Esophagus muscularis mucosa (tissue), 4 donors: ENCODE measurements at regions not wholly inside any gene's neighbourhood (a gene's known extent, or its start where the extent isn't known, plus 50 kb on each side); places are given as distances from the start of the nearest gene placed in this dataset.

Experiments used
- DNase-seq: peaks from one replicate; pipeline ENCODE4 v3.0.0-alpha.2; 2017; ENCODE audit errors: extremely low spot score
- H3K27ac ChIP-seq, 4 donors: fragments of 200-600 bp; sonication (generic); replicated peaks in 1 of 4; 1 replicate in 3 of 4; 2 replicates in 1 of 4; pipeline ENCODE4 v1.5.1; 2016 to 2019; ENCODE audit warnings: mild to moderate bottlenecking in 1 of 4
- H3K27me3 ChIP-seq, 4 donors: fragments of 200-600 bp; sonication (generic); one replicate each; pipeline versions ENCODE4 v1.5.1 to v1.6.0; 2016 to 2019
- H3K36me3 ChIP-seq, 4 donors: fragments of 200-600 bp; sonication (generic); one replicate each; pipeline ENCODE4 v1.5.1; 2016 to 2019
- H3K4me1 ChIP-seq, 4 donors: fragments of 200-600 bp; sonication (generic); one replicate each; pipeline ENCODE4 v1.5.1; 2016 to 2019
- H3K4me3 ChIP-seq, 4 donors: fragments of 200-600 bp; sonication (generic); 1 replicate in 2 of 4; 2 replicates in 2 of 4; pipeline ENCODE4 v1.5.1; 2016 to 2019; ENCODE audit warnings: mild to moderate bottlenecking in 4 of 4, moderate library complexity in 1 of 4
- H3K9me3 ChIP-seq, 4 donors: fragments of 200-600 bp; sonication (generic); 1 replicate in 3 of 4; 2 replicates in 1 of 4; pipeline ENCODE4 v1.5.1; 2016 to 2019
- CTCF ChIP-seq, 3 experiments: fragments of 200-600 bp in 2 of 3; fragments of 450-650 bp in 1 of 3; sonication (generic) in 2 of 3; IDR thresholded peaks; one replicate each; pipeline ENCODE4 v1.5.1; 2017 to 2019; ENCODE audit warnings: antibody characterized with exemption in 3 of 3, mild to moderate bottlenecking in 2 of 3, moderate library complexity in 1 of 3
- EP300 ChIP-seq: sonication (generic); formaldehyde crosslinking; IDR thresholded peaks from one replicate; pipeline ENCODE4 v1.6.1; 2017; ENCODE audit warnings: antibody characterized with exemption
- POLR2A ChIP-seq: fragments of 450-650 bp; IDR thresholded peaks from one replicate; pipeline ENCODE4 v1.6.1; 2017; ENCODE audit warnings: antibody characterized with exemption, moderate library complexity, mild to moderate bottlenecking, low read depth
- POLR2AphosphoS5 ChIP-seq, 2 donors: sonication (generic); formaldehyde crosslinking; IDR thresholded peaks; one replicate each; pipeline ENCODE4 v1.6.1; 2017; ENCODE audit warnings: antibody characterized with exemption in 2 of 2
- WGBS: methylation state at CpG from one replicate; pipeline ENCODE4 v1.1.5; 2018; 5-methylcytosine and 5-hydroxymethylcytosine counted together
- intact Hi-C: fragments of 100-400 bp; cut with DNase I; formaldehyde crosslinking; loops from one replicate; pipeline ENCODE4 v1.15.1; 2023

DNA sequence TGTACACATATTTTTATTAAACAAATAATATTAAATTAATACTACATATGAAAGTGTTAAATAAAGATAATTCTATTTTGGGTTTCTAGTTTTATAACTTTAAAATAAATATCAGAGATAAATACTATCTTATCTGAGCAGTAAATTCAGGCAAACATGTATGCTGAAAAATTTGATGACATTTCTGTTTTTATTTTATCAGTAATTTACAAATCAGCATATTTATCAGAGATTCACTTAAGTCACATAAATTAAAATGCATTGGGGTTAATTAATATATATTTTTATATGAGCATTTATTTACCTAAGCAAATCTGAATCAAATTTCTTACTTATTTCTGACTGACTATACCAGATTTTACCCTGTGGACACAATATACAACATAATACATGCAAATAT is 1499.8 kb downstream of the OTOL1 start:
- no peak overlapping the region for H3K27ac ChIP-seq
- intact Hi-C loops: no loop called here
- H3K27me3 ChIP-seq: no peaks in the 10 kb centered on the region
- H3K36me3 ChIP-seq: no peaks in the 10 kb centered on the region
- peaks cover 0 to 5% (median 3%) of the 10 kb centered on the region in 4 donors for H3K4me1 ChIP-seq
- peaks cover 0 to 18% (median 12%) of the 10 kb centered on the region in 4 donors for H3K9me3 ChIP-seq
- no peak for TF ChIP-seq POLR2A
- no peak overlapping the region for H3K4me3 ChIP-seq
- DNase-seq: no peak

DNA sequence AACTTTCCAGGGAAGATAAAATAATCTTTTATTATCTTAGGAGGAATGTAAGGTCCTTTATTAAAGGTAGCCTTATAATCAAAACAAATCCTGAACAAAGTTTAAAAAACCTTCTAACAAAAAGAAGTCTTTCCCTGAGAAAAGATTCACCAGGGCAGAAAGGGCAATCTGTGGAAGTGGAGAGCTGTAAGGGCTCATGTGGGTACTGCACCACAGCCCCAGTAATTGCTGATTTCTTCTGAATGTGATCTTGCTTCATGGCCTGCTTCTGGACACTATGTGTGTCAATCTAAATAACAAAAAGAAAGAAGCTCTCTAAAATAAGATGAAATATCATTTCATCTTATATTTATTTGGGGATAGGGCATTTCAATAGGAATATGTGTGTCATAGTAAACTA is 1501.6 kb downstream of the OTOL1 start:
- H3K27ac ChIP-seq: no peak overlapping the region
- intact Hi-C loops: no loop called here
- H3K36me3 ChIP-seq: no peaks in the 10 kb centered on the region
- no peak for DNase-seq
- peaks cover 0 to 5% (median 3%) of the 10 kb centered on the region in 4 donors for H3K4me1 ChIP-seq
- peak overlapping the region in 2 of 4 donors; percentile 9 to 35 for H3K4me3 ChIP-seq
- peaks cover 0 to 14% (median 9%) of the 10 kb centered on the region in 4 donors for H3K9me3 ChIP-seq
- no peaks in the 10 kb centered on the region for H3K27me3 ChIP-seq
- no peak for TF ChIP-seq CTCF (IDR thresholded peaks at IDR 0.05)
- TF ChIP-seq EP300: no peak
- no peak for TF ChIP-seq POLR2A
- no peak for TF ChIP-seq POLR2AphosphoS5 (IDR thresholded peaks at IDR 0.05)

DNA sequence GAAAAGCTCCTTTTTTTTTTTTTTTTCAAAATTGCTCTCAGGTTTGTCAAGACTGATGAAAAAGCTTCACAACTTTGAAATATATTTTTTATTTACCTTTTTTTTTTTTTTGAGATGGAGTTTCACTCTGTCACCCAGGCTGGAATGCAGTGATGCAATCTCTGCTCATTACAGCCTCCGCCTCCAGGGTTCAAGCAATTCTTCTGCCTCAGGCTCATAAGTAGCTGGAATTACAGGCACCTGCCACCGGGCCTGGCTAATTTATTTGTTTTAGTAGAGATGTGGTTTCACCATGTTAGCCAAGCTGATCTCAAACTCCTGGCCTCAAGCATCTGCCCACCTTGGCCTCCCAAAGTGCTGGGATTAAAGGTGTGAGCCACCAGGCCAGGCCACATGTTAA is 1515.0 kb downstream of the OTOL1 start:
- Histone ChIP-seq H3K27ac (no peak overlapping the region), H3K9me3 (no peaks in the 10 kb centered on the region), H3K27me3 (no peaks in the 10 kb centered on the region), H3K4me1 (no peaks in the 10 kb centered on the region), H3K36me3 (no peaks in the 10 kb centered on the region), H3K4me3 (no peak overlapping the region)
- TF ChIP-seq POLR2AphosphoS5 (IDR thresholded peaks at IDR 0.05): no peak
- TF ChIP-seq EP300: no peak
- no peak for TF ChIP-seq POLR2A
- no peak for TF ChIP-seq CTCF (IDR thresholded peaks at IDR 0.05)
- DNase-seq: no peak
- 96% methylated on average over 2 of the region's 2 CpGs for WGBS
- intact Hi-C loops: no loop called here

DNA sequence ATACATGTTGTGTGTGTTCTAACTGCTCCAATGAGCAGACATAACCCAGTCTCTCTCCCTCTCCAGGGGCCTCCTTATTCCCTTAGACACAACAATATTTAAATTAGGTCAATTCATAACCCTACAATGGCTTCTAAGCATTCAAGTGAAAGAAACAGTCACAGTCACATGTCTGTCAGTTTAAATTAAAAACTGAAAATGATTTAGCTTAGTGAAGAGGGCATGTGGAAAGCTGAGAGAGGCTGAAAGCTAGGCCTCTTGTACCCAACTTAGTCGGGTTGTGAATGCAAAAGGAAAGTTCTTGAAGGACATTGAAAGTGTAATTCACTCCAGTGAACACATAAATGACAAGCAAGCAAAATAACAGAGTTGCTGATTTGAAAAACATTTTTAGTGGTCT is 1519.6 kb downstream of the OTOL1 start:
- no peak overlapping the region for H3K27ac ChIP-seq
- H3K27me3 ChIP-seq: no peaks in the 10 kb centered on the region
- H3K4me1 ChIP-seq: no peaks in the 10 kb centered on the region
- no peaks in the 10 kb centered on the region for H3K36me3 ChIP-seq
- H3K4me3 ChIP-seq: no peak overlapping the region
- intact Hi-C loops: no loop called here
- H3K9me3 ChIP-seq: no peaks in the 10 kb centered on the region
- no peak for DNase-seq
- TF ChIP-seq POLR2AphosphoS5 (IDR thresholded peaks at IDR 0.05) (no peak), POLR2A (no peak), CTCF (IDR thresholded peaks at IDR 0.05) (no peak), EP300 (no peak)
- 72% methylated on average over 1 of the region's 1 CpG for WGBS

- Histone ChIP-seq H3K9me3 (no peaks in the 10 kb centered on the region), H3K27me3 (no peaks in the 10 kb centered on the region), H3K4me1 (no peaks in the 10 kb centered on the region), H3K4me3 (no peak overlapping the region), H3K36me3 (no peaks in the 10 kb centered on the region), H3K27ac (no peak overlapping the region)
- no peak for TF ChIP-seq EP300
- no peak for TF ChIP-seq POLR2A
- TF ChIP-seq POLR2AphosphoS5 (IDR thresholded peaks at IDR 0.05): no peak
- TF ChIP-seq CTCF (IDR thresholded peaks at IDR 0.05): no peak
- WGBS: 86% methylated on average over 1 of the region's 1 CpG
- DNase-seq: no peak
- intact Hi-C loops: no loop called here
These were observed 1521.5 kb downstream of the OTOL1 start for GRCh38 chr3:163018067-163018466.
